Medulla oblongata (tissue), 1 donor: ENCODE measurements at regions not wholly inside any gene's neighbourhood (a gene's known extent, or its start where the extent isn't known, plus 50 kb on each side); places are given as distances from the start of the nearest gene placed in this dataset.

ENCODE experiments used
- DNase-seq: peaks from one replicate; pipeline ENCODE4 v3.0.0-alpha.2; 2015; ENCODE audit errors: extremely low spot score

DNA sequence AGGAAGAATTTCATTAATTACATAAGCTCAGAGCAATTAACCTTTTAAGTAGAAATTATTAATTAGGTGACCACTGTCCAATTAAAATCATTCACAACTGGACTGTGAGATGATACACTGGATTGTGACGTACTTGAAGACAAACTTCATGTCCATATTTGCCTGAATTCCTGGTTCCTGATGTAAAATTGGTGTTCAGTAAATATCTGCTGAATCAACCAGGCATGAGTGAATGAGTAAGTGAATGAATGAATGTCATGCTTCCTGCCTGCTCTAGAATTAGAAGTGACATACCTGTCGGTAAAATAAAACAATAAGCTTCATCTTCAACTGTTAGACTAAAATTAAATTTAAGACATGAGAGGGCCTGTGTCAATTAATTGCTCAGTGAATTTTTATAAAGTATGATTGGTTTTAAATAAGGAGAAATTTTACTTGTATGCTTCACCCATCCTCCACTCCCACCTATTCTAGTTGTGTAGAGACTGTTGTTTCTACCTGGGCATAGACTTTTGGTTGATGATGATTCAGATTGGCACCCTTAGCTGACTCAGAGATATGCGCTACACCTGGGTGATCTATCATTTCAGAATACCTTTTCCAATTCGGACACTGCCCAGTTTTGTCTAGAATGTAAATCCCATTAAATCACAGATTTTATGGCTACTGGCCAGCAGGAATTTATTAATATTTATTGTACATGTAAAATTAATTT lies 56.9 kb upstream of the PTGS2 start:
- no peak for DNase-seq

DNA sequence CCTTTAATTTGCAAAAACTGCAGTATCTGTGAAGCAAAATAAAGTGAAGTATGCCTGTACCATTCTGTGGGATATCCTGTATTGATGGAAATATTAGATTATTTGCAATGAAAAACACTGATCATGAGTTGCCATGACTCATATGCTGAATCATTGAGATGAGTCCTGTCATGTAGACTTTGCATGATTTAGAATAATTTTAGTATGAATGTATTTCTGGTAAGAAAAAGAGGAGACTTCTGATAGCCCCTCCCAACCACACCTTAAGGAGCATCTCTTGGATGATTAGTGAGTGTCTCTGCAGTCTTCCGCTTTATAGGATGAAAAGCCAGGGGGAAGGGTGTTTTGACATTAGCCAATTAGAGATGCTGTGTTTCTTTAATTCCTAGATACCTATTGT lies 55.2 kb upstream of the PTGS2 start:
- DNase-seq: no peak

DNA sequence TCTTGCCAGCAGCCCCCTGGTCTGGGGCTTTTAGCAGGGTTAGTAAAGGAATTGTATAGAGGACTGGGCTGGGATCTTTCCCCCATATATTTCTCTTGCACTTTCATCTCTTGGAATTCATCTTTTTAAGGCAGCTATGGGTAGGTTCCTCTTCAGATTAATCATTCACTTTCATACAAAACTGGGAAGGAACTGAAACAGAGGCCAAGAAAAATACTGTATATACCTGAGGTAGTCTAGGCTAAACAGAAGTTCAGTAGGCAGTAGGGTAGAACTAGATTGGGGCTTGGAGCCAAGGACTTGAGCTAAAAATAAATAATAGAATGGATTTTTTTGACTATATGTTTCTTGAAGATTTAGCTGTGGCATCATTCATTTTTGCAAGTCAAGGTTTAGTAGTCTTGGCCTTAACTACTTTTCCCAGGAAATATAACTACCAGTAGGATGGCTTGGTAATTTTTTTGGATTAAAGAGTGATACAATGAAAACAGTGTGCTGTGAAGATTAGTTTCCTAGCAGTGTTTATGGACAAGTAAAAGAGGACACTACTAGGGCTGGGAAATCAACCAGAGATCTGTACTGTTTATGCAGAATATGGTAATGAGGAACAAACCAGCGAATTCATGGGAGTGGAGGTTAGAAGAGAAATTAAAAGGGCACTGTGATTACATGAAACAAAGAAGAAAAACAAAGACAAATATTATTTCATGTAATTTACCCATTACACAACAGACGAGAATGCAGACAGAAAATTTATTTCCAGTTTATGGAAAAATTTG lies 50.9 kb upstream of the PTGS2 start:
- no peak for DNase-seq
